Motor neuron (in vitro differentiated cells): ENCODE measurements at regions not wholly inside any gene's neighbourhood (a gene's known extent, or its start where the extent isn't known, plus 50 kb on each side); places are given as distances from the start of the nearest gene placed in this dataset.
"Not testable (repeated sequence)": the region's sequence is repeated elsewhere in the genome, so short reads cannot be mapped to it uniquely, and the experiment has no call there.

Experiments used
- ATAC-seq, 8 experiments: fragments of 200-7000 bp; cut with Tn5 transposase; replicated peaks in 6 of 8; 2 replicates each; pipeline ENCODE4 v1.8.0; 2021; ENCODE audit warnings: mild to moderate bottlenecking in 8 of 8, moderate library complexity in 8 of 8
- H3K27ac ChIP-seq, 2 donors: fragments of 250-450 bp; sonication (Bioruptor Pico); 2 replicates each; pipeline ENCODE4 v1.9.0; 2021; ENCODE audit warnings: antibody characterized with exemption in 2 of 2, mild to moderate bottlenecking in 2 of 2, moderate library complexity in 1 of 2
- H3K4me1 ChIP-seq, 2 donors: fragments of 250-450 bp; sonication (Bioruptor Pico); replicated peaks in 1 of 2; 2 replicates each; pipeline ENCODE4 v1.6.1; 2021; ENCODE audit warnings: antibody characterized with exemption in 2 of 2, mild to moderate bottlenecking in 2 of 2, moderate library complexity in 1 of 2
- H3K4me3 ChIP-seq, 5 donors: fragments of 250-450 bp; sonication (Bioruptor Pico); 2 replicates each; pipeline ENCODE4 v1.9.0; 2021; ENCODE audit warnings: antibody characterized with exemption in 5 of 5, mild to moderate bottlenecking in 5 of 5, moderate library complexity in 4 of 5
- WGBS, 10 experiments: fragments of 450-650 bp; shearing (Covaris generic); methylation state at CpG; one replicate each; pipeline ENCODE4 v1.0.0; 2022; 5-methylcytosine and 5-hydroxymethylcytosine counted together
- in situ Hi-C, 9 experiments: fragments of 400-800 bp; cut with MboI; loops; one replicate each; pipeline ENCODE4 v1.15.0; 2021; ENCODE audit warnings: low sequenced_read_pairs in 9 of 9, low pct_unique_long_range_greater_than_20kb in 2 of 9; ENCODE audit not compliant: unreplicated experiment in 9 of 9

DNA sequence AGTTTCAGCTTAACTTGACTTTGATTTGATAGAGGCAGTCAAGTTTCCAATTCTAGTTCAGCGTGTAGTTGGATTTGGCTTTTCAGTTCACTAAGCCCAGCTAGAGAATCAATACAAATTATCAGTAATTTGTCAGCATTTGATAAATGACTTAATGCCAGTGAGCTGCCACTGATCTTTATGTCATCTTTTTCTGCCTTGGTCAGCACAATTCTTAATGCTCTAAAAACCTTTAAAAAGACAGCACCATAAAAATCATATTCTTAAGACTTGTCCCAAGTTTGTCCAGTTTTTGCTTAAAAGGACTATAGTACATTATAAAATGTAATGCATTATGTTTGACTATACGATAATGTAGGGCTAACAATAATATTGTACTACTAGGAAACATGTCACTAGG is 920.5 kb downstream of the LRFN5 start:
- ATAC-seq: no peak
- Histone ChIP-seq H3K27ac (no peak overlapping the region), H3K4me1 (peaks cover 2 to 7% of the 10 kb centered on the region in 2 donors), H3K4me3 (no peak overlapping the region)
- in situ Hi-C loops: no loop called here
- WGBS, 10 experiments: 22 to 100% (median 83%) methylated on average over 1 to 2 of the region's 2 CpGs; no CpG with 5 or more reads in 1 of the 10 experiments

DNA sequence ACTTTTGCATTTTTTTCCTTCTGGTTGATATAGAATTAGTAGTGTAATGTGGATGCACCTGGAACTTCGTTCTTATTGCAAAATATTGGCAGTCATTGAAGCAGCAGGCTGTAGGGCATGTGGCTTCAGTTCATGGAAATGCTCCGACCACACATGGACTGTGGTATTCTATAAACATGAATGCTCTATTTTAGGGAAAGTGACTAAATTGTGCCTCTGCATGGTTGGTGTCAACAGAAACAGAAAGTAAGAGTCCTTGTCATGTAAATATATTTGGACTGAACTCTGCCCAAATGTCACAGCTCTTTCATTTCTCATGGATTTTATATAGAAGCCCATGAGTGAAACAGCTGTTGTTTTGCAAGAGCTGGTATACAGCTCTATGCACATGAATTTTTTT is 917.0 kb downstream of the LRFN5 start:
- ATAC-seq: peak; percentile 25 to 91 (median 74)
- H3K4me1 ChIP-seq: peaks cover 2 to 7% of the 10 kb centered on the region in 2 donors
- H3K4me3 ChIP-seq: no peak overlapping the region
- H3K27ac ChIP-seq: peak overlapping the region in 1 of 2 donors; percentile 30
- WGBS, 10 experiments: 0 to 78% (median 57%) methylated on average over 1 to 2 of the region's 2 CpGs; no CpG with 5 or more reads in 3 of the 10 experiments
- in situ Hi-C loops: no loop called here

DNA sequence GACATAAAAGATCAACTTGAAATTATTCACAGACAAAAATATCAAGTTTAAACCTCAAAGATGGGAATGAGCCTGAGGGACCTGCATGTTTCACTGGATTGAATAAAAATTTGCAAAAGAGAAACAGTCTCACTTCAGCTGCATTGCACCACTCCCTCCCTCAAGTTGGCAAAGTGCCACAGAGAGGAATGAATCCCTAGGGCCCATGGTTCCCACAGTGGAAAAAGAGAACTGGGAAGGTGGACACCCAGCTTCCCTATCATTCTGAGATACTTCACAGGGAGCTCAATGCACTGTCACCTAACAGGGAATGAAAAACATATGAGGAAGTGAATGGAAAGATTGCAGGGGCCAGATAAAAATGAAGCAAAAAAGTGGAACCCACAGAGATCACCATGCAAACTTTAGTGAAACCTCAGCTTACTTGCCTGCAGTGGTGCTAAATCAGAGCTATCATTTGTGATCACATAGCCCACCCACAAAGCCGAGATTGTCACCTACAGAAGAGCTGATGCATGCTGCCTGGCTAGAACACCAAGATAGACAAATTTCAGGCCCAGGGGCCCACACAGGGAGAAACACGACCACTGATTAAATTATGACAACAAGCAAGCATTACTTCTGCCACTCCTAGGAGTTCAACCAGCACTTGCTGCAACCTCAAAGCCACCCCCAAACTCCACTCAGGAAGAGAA is 911.3 kb downstream of the LRFN5 start:
- no peak for ATAC-seq
- H3K27ac ChIP-seq: no peak overlapping the region

DNA sequence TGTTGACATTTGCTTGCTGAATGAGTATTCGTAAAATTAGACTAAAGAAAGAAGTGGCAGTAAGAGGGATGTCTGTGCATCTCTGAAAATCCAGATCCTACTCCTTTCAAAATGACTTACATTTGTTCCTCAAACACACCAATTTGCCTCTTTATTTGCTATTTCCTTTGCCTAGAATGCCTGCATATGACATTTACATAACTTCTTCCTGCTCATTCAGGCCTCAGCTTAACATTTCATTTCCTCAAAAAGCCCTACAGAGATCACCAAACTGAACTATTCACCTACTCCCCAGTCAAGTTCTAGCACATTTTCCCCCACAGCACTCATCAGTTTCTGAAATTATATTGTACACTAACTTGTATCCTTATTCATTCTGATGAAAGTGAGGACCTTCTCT is 907.2 kb downstream of the LRFN5 start:
- in situ Hi-C loops: no loop called here
- no peaks in the 10 kb centered on the region for H3K4me1 ChIP-seq
- ATAC-seq: peak in 1 of 8 experiments; percentile 16
- H3K4me3 ChIP-seq: no peak overlapping the region
- no peak overlapping the region for H3K27ac ChIP-seq
- WGBS, 10 experiments: 0 to 100% (median 69%) methylated on average over 1 of the region's 1 CpG; no CpG with 5 or more reads in 4 of the 10 experiments

More for the DNA sequence above, 911.3 kb downstream of the LRFN5 start:
- Histone ChIP-seq H3K4me1 (no peaks in the 10 kb centered on the region), H3K4me3 (no peak overlapping the region)
- WGBS, 10 experiments: 10 to 100% (median 66%) methylated on average over 1 to 2 of the region's 2 CpGs; no CpG with 5 or more reads in 6 of the 10 experiments
- in situ Hi-C loops: no loop called here

DNA sequence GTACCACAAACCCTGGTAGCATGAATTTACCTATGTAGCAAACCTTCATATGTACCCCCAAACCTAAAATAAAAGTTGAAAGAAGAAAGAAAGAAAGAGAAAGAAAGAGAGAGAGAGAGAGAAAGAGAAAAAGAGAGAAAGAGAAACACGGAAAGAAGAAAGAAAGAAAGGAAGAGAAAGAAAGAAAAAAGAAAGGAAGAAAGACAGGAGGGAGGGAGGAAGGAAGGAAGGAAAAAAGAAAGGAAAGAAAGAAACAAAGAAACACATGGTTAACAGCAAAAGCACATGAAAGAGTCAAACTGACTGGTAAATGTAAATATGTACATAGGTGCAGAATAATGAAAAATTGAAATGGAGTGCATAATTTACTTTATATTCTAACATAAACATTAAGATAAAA is 903.4 kb downstream of the LRFN5 start:
- Histone ChIP-seq H3K4me3 (no peak overlapping the region), H3K4me1 (no peaks in the 10 kb centered on the region), H3K27ac (no peak overlapping the region)
- in situ Hi-C loops: no loop called here
- no peak for ATAC-seq
- 2 to 85% (median 63%) methylated on average over 1 of the region's 1 CpG for WGBS, 10 experiments

DNA sequence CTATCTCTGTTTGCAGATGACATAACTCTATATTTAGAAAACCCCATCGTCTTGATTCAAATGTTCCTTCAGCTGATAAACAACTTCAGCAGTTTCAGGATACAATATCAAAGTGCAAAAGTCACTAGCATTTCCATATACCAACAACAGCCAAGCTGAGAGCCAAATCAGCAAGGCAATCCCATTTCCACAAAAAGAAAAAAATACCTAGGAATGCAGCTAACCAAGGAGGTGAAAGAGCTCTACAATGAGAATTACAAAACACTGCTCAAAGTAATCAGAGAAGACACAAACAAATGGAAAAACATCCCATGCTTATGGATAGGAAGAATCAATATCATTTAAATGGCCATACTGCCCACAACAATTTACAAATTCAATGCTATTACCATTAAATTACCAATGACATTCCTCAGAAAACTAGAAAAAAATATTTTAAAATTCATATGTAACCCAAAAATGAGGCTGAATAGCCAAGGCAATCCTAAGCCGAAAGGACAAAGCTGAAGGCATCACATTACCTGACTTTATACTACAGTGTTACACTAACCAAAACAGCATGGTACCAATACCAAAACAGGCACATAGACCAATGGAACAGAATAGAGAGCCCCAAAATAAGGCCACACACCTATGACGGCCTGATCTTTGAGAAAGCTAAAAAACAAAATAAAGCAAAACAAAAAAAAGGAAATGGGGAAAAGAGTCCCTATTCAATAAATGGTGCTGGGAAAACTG is 901.7 kb downstream of the LRFN5 start:
- H3K27ac ChIP-seq: no peak overlapping the region
- H3K4me3 ChIP-seq: no peak overlapping the region
- in situ Hi-C loops: no loop called here
- no peaks in the 10 kb centered on the region for H3K4me1 ChIP-seq
- WGBS, 10 experiments: 31 to 97% (median 73%) methylated on average over 2 to 3 of the region's 3 CpGs; no CpG with 5 or more reads in 1 of the 10 experiments
- ATAC-seq: no peak

DNA sequence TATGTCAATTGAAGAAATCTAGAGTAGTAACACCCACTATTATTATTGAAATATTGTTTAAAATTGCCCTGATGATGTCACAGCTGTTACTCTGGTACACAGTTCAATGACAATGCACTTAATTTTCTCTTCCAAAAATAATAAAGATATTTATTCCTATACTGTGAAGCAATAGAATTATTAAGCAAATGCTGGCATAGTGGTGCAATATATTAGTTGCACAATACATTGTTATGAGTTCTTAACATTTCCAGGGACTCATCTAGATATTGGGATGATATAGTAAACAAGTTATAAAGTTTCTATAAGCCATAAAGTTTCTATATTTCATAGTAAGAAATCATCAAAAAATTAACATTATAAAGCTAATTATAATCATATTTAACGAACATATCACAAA is 897.8 kb downstream of the LRFN5 start:
- H3K4me3 ChIP-seq: no peak overlapping the region
- 18 to 100% (median 43%) methylated on average over 1 of the region's 1 CpG; no CpG with 5 or more reads in 1 of the 10 experiments for WGBS, 10 experiments
- H3K4me1 ChIP-seq: no peaks in the 10 kb centered on the region
- H3K27ac ChIP-seq: no peak overlapping the region
- ATAC-seq: no peak
- in situ Hi-C loops: no loop called here

DNA sequence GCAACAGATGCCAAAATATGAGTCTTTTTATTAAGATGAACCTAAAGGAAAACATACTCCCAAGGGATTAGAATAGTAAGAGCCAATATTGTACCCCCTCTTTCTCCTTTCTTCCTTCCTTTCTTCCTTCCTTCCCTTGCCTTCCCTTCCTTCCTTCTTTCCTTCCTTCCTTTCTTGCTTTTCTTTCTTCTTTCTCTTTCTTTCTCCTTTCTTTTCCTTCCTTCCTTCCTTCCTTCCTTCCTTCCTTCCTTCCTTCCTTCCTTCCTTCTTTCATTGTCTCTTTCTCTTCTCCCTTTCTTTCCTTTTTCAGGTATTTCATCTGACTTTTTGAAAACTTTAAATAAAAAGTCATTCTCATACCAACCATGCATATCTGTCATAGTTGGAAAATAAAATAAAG is 892.5 kb downstream of the LRFN5 start:
- H3K4me3 ChIP-seq: no peak overlapping the region
- ATAC-seq: no peak
- H3K27ac ChIP-seq: no peak overlapping the region
- in situ Hi-C loops: no loop called here
- no peaks in the 10 kb centered on the region for H3K4me1 ChIP-seq

DNA sequence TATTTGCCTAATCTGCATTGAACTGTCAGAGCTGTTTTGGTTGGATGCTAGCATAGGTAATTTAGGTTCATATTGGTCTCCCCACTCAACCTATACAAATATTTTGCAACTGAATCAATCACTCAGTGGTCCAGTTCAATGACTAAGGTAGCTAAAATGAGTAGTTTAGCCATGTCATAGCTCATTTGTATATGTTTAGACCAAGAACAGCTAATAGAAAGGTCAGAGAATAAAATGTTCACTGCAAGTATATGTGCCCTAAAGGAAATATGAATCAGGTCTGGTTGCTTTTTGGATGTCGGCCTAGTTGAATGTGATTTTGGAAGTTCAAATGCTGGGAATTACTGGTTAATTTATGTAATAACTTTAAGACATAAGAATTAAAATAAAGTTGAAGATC is 883.9 kb downstream of the LRFN5 start:
- H3K27ac ChIP-seq: no peak overlapping the region
- H3K4me3 ChIP-seq: no peak overlapping the region
- no peaks in the 10 kb centered on the region for H3K4me1 ChIP-seq
- 22 to 100% (median 69%) methylated on average over 1 of the region's 1 CpG; no CpG with 5 or more reads in 2 of the 10 experiments for WGBS, 10 experiments
- ATAC-seq: no peak
- in situ Hi-C loops: no loop called here

DNA sequence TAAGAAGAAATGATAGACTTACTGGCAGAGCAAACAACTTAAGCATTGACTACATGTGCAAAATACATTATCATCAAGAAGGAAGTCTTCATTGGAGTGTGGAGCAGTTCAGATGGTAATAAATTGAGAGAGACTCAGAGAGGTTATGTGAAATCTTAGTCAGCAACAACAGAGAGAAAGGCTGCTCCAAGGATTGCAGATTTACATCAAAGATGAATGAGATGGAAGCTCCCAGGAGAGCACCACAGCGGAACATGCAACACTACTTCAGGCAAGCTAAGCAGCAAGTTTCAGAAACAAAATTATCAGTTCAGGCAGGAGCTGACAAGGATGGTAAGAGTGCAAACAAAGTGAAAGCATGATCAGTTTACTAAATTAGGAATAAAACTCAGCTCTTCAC is 882.3 kb downstream of the LRFN5 start:
- 33 to 100% (median 75%) methylated on average over 1 of the region's 1 CpG; no CpG with 5 or more reads in 2 of the 10 experiments for WGBS, 10 experiments
- no peak overlapping the region for H3K4me3 ChIP-seq

DNA sequence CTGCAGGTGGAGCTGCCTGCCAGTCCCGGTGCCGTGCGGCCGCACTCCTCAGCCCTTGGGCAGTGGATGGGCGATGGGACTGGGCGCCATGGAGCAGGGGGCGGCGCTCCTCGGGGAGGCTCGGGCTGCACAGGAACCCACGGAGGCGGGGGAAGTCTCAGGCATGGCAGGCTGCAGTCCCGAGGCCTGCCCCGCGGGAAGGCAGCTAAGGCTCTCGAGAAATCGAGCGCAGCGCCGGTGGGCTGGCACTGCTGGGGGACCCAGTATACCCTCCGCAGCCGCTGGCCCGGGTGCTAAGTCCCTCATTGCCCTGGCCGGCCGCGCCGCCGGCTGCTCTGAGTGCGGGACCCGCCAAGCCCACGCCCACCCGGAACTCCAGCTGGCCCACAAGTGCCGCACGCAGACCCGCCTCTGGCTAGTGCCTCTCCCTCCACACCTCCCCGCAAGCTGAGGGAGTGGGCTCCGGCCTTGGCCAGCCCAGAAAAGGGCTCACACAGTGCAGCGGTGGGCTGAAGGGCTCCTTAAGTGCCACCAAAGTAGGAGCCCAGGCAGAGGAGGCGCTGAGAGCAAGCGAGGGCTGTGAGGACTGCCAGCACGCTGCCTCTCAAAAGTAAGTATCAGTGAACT is 875.8 kb downstream of the LRFN5 start:
- WGBS, 10 experiments: 40 to 100% (median 100%) methylated on average over 1 to 9 of the region's 41 CpGs; no CpG with 5 or more reads in 3 of the 10 experiments
- H3K4me3 ChIP-seq, in situ Hi-C loops, H3K4me1 ChIP-seq, ATAC-seq, H3K27ac ChIP-seq: not testable (repeated sequence)

More for the DNA sequence above, 882.3 kb downstream of the LRFN5 start:
- H3K27ac ChIP-seq: no peak overlapping the region
- H3K4me1 ChIP-seq: no peaks in the 10 kb centered on the region
- ATAC-seq: peak in 4 of 8 experiments; percentile 23 to 71 (median 53)
- in situ Hi-C loops: no loop called here

DNA sequence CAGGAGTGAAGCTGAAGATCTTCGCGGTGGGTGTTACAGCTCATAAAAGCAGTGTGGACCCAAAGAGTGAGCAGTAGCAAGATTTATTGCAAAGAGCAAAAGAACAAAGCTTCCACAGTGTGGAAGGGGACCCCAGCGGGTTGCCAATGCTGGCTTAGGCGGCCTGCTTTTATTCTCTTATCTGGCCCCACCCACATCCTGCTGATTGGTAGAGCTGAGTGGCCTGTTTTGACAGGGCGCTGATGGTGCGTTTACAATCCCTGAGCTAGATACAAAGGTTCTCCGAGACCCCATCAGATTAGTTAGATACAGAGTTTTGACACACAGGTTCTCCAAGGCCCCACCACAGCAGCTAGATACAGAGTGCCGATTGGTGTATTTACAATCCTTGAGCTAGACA is 875.0 kb downstream of the LRFN5 start:
- H3K4me1 ChIP-seq, ATAC-seq, H3K27ac ChIP-seq, H3K4me3 ChIP-seq, in situ Hi-C loops: not testable (repeated sequence)
- WGBS, 10 experiments: 67 to 100% (median 86%) methylated on average over 1 to 4 of the region's 8 CpGs; no CpG with 5 or more reads in 5 of the 10 experiments

DNA sequence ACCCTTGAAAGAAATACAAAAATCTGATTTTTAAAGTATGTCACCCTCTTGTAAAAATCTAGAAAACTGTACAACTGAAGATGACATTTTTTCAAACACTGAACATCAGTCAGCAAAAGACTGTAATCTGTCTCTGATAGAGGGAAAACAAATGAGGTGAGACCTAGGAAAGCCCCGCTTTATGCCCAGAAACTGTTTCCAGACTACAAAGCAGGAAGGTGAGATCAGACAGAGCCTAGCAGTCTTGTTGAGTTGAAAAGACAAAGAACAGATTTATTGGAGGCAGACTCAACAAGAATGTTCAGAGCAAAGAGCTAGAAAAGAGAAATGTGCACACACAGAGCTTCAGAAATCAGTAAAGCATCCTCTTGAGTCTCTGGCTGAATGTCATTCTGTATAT is 873.6 kb downstream of the LRFN5 start:
- H3K4me3 ChIP-seq: no peak overlapping the region
- 54 to 100% (median 86%) methylated on average over 1 of the region's 1 CpG; no CpG with 5 or more reads in 2 of the 10 experiments for WGBS, 10 experiments
- no peaks in the 10 kb centered on the region for H3K4me1 ChIP-seq
- ATAC-seq: peak in 2 of 8 experiments; percentile 37 to 57
- H3K27ac ChIP-seq: no peak overlapping the region
- in situ Hi-C loops: no loop called here
